Midbrain (tissue), 1 donor: ENCODE measurements at regions not wholly inside any gene's neighbourhood (a gene's known extent, or its start where the extent isn't known, plus 50 kb on each side); places are given as distances from the start of the nearest gene placed in this dataset.
"Not testable (repeated sequence)": the region's sequence is repeated elsewhere in the genome, so short reads cannot be mapped to it uniquely, and the experiment has no call there.

ENCODE experiments used
- DNase-seq: peaks from one replicate; lab custom pipeline; 2025; lab: John Stamatoyannopoulos, UW

GRCh38 chr18:78790511-78790910 is 189.1 kb upstream of the SALL3 start:
- DNase-seq = no peak

- no peak for DNase-seq
Measured at GRCh38 chr18:78790960-78791359, 188.7 kb upstream of the SALL3 start.

DNA sequence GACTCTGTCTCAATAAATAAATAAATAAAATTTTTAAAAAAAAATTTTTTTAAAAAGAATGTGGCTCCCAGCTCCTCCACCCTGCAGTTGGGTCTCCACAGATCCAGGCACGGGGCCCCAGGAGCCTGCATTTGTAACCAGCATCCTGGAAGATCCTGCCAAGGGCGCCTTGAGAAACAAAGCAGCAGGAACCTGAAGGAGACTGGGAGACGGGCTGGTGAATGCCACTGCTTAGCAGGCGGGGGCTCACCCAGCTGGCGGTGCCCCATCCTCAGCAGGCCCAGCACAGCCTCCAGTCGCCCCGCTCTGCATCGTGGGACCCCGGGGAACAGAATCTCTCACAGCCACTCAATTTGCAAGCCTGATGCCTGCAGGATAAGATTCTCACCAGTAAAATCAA is 187.5 kb upstream of the SALL3 start:
- no peak for DNase-seq

DNA sequence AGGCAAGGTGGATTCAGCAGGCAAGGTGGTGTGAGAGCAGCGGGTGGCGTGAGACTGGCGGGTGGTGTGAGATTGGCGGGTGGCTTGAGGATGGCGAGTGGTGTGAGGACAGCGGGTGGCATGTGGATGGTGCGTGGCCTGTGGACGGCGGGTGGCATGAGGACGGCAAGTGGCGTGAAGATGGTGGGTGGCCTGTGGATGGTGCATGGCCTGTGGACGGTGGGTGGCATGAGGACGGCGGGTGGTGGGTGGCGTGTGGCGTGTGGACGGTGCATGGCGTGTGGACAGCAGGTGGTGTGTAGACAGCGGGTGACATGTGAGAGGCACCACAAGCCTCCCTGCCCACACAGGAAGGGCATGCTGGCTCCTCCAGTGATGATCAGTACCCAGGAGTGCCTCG is 186.9 kb upstream of the SALL3 start:
- no peak for DNase-seq

- no peak for DNase-seq
Measured at GRCh38 chr18:78793313-78794070, 186.1 kb upstream of the SALL3 start.

DNA sequence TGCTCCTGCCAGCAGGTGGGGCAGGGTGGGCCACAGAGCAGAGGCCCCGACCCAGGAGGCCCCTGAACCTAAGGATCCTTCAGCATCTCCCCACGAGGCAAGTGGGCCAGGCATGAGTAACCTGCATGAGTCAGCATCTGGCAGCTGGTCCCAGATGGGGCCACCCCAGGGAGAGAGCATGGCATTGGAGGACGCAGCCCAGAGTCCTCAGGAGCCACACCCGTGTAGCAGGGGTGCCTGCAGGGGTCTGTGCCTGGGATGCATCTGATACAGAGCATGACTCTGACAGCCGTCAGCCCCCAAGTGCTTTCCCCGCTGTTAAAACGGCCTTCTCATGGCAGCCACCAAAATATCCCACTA is 185.6 kb upstream of the SALL3 start:
- no peak for DNase-seq

- DNase-seq = no peak
Measured at GRCh38 chr18:78796693-78797455, 182.7 kb upstream of the SALL3 start.

GRCh38 chr18:78797499-78797898 is 182.1 kb upstream of the SALL3 start:
- DNase-seq = no peak

- DNase-seq = no peak
Measured at GRCh38 chr18:78798402-78799175, 181.0 kb upstream of the SALL3 start.

DNA sequence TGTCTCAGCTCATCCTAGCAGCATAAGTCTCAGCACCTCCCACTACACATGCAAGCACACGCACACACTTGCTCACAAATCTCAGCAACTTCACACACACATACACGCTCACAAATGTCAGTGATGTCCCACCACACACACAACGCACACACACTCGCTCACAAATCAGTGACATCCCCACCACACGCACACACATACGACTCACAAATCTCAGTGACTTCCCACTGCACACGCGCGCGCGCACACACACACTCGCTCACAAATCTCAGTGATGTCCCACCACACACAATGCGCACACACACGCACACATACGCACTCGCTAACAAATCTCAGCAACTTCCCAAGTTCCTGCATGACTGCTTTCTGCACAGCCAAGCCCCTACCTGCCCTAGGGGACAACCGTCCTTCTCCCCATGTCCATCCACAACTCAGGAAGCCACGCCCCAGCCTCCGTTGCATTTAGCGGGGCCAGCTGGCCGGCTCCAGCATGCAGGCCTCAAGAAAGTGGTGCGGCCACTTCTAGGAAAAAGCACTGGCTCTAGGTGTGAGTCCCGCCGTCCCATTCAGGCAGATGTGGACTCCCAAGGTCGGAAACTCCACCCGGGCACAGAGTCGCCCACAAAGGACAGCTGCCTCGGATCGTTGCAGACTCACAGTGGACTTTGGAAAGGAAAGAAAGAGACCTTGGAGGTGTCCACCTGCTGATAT is 180.1 kb upstream of the SALL3 start:
- DNase-seq = no peak

DNA sequence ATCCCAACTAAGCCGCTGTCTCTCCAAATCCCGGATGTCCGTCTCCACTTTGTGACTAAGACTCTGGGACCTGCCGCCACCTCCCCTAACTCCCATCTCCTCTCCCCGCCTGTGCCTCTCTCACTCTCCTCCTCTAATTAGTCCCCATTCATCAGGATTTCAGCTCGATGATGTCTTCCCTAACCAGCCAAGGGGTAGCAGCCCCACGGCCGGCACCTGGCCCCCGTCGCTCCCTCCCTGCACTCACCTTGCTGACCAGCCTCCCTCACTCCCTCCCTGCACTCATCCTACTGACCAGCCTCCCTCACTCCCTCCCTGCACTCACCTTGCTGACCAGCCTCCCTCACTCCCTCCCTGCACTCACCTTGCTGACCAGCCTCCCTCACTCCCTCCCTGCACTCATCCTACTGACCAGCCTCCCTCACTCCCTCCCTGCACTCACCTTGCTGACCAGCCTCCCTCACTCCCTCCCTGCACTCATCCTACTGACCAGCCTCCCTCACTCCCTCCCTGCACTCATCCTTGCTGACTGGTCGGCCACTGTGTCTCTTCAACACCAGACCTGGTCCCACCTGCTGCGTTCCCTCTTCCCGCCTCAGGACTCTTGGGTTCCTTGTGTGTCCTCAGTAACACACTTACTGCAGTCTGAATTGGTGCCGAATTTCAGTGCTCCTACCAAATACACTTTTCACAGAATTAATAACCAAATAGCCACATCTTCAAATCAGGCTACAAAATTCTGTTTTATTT is 179.3 kb upstream of the SALL3 start:
- not testable (repeated sequence) for DNase-seq

DNA sequence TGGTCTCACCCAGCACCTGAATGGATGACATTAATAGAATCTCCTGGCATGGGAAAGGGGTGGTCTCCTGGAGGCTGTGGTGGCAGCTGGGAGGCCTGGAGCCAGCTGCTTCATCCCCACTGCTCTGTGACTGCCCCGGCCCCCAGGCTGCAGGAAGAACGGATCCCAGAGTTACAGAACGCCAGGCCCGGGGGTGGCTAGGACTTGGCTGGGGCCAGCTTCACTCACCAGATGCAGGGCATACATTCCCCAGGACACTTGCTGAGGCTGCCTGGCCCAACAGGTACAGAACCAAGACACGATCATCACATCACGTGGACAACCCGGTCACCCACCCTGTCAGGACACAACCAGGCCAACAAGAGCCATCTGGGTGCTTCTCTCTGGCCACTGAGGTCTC is 178.6 kb upstream of the SALL3 start:
- no peak for DNase-seq

DNA sequence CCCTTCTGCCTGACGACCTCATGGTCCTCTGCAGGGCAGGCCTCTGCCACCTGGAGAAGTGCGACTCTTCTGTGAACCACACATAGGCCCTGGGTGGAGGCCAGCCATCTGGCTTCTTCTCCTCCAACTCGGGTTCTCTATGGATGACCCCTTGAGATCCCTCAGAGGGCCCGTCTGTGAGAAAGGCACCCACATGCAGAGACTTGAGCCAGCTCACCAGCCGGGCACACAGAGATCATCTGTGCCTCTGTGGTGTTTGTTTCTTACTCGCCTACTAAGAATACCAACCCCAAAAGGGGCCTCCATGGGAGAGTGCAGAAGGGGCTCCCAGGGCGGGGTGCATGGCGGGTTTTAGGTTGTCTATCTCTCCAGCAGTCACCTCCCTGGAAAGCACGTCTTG is 176.5 kb upstream of the SALL3 start:
- no peak for DNase-seq

GRCh38 chr18:78804206-78805030 is 175.2 kb upstream of the SALL3 start:
- no peak for DNase-seq

GRCh38 chr18:78805840-78806239 is 173.8 kb upstream of the SALL3 start:
- no peak for DNase-seq

DNA sequence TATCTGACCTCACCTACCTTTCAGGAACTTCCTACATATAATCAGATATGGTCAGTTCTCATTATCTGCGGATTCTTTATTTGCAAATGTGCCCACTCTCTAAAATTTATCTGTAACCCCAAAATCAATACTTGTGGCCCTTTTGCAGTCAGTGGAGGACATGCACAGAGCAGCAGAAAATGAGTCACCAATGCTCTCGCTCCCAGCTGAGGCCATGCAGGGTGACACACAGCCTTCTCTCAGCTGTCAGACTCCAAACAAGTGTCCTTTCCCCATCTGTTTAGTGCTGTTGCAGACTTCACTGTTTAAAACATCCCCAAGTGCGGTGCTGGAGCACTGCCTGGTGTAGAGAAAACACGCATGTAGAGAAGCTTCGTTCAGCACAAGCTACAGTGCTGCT is 171.9 kb upstream of the SALL3 start:
- no peak for DNase-seq

DNA sequence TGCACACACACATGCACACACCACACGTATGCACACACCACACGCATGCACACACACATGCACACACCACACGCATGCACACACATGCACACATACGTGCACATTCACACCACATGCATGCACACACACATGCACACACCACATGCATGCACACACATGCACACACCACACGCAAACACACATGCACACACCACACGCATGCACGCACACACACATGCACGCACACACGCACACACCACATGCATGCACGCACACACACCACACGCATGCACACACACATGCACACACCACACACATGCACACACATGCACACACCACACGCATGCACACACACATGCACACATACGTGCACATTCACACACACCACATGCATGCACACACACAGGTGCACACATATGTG is 169.8 kb upstream of the SALL3 start:
- no peak for DNase-seq

DNA sequence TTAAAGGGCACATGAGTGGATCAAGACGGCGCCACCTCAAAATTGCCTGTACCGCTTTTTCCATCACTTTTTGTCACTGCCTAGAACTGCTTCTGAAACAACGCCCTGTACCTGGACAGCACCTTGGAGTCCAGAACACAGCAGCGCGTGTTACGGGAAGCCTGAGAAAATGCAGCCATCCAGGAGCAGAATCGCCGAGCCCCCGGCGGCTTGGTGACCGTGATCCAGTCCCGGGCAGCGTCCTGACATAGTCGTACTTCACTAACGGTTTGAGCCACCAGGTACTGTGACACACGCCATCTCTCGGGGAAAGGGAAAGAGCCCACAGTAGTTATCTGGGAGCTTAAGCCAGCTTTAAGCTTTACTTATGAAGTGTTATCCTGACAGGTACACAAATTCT is 168.9 kb upstream of the SALL3 start:
- DNase-seq = no peak

DNA sequence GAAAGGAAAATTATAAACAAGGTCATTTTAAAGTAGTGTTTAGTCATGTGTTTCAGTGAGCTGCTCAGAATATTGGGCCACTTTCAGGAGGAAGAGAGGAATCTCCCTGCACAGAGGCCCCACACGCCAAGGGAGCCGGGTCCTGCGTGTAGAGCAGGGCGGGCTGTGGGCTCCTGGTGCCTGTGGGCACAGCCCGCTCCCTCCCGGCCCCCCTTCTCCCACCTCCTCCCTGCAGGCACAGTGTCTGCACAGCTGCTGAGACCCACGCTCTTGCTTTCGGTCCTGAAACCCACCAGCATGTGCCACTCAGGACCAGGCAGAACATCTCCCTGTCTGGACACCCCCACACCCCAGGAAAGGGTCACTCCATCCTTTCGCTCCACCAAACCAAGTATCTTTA is 167.6 kb upstream of the SALL3 start:
- no peak for DNase-seq

DNA sequence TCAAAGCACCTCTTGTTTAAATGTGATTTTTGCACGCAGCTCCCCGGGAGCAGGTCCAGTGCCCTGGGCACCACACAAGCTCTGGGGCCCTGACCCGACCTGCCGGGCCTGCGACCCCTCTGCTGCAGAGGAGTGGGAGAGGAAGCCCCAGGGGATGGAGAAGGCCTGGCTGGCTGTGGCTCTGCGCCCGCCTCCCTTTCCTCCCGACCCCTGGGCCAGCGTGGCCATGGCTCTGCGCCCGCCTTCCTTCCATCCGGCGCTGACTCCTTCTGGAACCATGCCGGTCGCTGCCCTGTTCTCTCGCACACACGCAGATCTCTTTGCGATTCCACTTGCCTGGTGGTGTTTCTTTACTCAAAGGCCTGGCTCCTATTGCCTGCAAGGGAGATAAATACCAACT is 166.5 kb upstream of the SALL3 start:
- DNase-seq = no peak
